ENCODE measurements at regions not wholly inside any gene's neighbourhood (a gene's known extent, or its start where the extent isn't known, plus 50 kb on each side); places are given as distances from the start of the nearest gene placed in this dataset.

GRCh38 chr21:43317959-43318358, 109.0 kb downstream of the SIK1 start:
- DNase-seq (ENCODE audit: low spot score): no peak

GRCh38 chr21:43317254-43317748, 109.6 kb downstream of the SIK1 start:
- no peak for DNase-seq (ENCODE audit: low spot score)

DNA sequence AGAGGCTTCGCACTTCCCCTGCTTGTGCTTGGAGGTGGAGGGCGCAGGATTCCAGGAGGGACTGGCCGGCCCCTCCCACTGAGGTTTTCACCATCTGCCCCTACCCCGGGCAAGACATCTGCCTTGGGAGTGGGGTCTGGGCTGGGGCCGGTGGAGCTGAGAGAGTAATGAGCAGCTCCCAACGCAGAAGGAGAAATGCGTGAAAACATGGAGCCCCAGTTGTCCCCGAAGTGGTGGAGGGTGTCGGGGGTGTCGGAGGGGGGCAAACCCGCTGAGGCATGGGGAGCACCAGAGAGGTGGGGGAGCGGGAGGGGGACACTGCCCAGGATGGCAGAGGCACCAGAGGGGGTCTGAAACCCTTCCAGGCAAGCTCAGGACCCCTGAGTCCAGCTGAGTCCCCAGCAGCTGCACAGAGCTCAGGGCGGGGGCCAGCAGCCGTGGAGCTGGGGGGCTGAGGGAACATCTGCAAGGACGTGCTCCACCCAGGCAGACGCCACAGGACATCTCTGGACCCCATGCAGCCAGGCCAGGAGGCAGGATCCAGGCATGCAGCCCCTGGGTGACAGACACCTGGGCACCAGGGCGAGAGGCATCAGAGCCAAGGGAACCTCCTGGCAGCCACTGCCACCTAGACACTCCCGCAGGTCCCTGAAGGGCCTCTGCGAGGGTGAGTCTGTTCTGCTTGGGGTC, 110.6 kb downstream of the SIK1 start:
- DNase-seq (ENCODE audit: low spot score): no peak

- DNase-seq (ENCODE audit: low spot score): no peak
These were observed 111.4 kb downstream of the SIK1 start for GRCh38 chr21:43315244-43316137.

- no peak for DNase-seq (ENCODE audit: low spot score)
These were observed 113.0 kb downstream of the SIK1 start for GRCh38 chr21:43313939-43314405.

DNA sequence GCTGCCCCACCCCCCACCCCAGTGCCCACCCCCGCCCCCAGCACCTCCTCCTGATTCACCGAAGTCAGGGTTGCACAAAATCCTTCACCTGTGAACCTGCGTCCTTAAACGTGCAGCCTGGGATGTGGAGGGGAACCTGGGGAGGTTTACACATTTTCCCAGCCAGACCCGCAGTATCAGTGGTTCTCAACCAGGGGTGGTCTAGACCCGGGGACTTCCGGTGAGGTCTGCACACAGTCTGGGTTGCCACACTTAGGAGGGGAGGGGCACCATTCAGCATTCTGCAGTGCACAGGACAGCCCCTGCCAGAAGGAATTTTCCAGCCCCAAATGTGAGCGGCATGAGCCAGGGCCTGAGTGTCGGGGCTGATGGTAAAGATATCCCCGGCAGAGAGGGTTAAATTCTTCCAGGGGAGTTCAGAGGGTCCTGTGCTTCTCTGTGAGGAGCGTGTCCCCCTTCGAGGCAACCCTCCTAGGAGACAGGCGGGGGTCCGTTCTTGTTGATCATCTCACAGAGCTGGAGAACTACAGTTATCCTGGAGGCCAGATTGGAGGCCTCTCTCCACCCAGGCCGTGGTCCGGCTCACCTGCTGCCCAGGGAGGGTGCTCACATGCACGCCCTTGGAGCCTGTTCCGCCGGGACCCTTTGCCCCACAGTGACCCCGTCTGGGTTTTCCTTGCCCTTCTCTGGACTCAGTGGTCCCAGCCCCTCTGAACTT, 113.6 kb downstream of the SIK1 start:
- no peak for DNase-seq (ENCODE audit: low spot score)

- DNase-seq (ENCODE audit: low spot score): no peak
These were observed 114.2 kb downstream of the SIK1 start for GRCh38 chr21:43312751-43313169.

- DNase-seq (ENCODE audit: low spot score): no peak
These were observed 114.9 kb downstream of the SIK1 start for GRCh38 chr21:43312011-43312410.

GRCh38 chr21:43311301-43311817, 115.6 kb downstream of the SIK1 start:
- DNase-seq (ENCODE audit: low spot score): no peak

GRCh38 chr21:43308815-43309283, 118.1 kb downstream of the SIK1 start:
- DNase-seq (ENCODE audit: low spot score): no peak

DNA sequence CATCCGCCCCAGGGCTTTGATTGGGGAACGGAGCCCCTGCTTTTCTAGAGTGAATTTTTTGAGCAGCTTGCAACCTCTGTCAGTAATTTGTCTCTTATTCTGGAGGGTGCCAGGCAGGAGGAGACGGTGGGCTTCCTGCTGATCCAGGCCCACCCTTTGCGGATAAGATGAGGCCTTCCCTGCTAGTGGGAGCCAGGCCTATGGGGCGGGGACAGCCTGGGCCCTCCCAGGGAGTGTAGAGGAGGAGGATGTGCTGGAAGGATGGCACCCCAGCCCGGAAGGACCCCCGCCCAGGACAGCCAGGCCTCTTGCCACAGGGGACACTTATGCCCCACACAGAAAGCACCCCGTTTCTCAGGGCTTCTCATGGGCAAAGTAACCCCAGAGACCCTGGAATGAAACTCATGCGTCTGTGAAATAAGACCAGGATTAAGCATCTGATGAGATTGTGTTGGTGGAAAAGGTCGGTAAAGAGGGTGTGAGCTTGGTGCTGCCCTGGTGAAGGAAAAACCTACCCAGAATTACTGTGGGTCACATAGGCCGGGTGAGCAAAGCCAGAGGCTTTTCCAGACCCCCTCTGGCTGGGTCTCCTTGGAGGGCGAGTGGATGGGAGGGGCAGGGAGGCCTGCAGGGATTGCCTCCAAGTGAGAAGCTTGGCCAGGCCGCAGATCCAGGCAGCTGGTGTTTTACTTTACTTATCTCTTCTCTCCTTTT, 118.7 kb downstream of the SIK1 start:
- no peak for DNase-seq (ENCODE audit: low spot score)

GRCh38 chr21:43307677-43308070, 119.3 kb downstream of the SIK1 start:
- DNase-seq (ENCODE audit: low spot score): no peak

- no peak for DNase-seq (ENCODE audit: low spot score)
These were observed 119.8 kb downstream of the SIK1 start for GRCh38 chr21:43306911-43307676.

GRCh38 chr21:43306391-43306790, 120.5 kb downstream of the SIK1 start:
- no peak for DNase-seq (ENCODE audit: low spot score)

DNA sequence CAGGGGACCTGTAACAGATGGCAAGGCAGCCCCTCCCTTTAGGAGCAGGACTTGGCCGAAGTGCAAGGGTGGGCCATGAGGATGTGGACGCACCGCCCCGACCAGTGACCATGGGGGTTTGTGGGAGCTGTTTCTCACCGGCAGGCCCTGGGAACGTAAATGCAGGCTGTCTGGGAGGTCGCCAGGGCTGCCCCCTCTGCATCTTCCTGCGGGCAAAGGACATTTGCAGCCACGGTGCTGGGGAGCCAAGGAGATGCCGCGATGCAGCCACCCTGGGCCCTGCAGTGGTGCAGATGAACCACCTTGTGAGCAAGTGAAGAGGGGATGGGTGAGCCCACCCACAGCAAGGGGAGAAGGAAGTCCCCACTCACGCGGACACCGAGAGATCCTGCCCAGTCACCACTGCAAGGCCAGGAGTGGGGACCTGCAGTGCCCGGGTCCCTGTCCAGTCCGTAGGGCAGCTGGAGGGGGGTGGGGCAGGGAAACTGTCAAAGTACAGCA, 121.1 kb downstream of the SIK1 start:
- no peak for DNase-seq (ENCODE audit: low spot score)

- DNase-seq (ENCODE audit: low spot score): no peak
These were observed 121.6 kb downstream of the SIK1 start for GRCh38 chr21:43305336-43305665.

DNA sequence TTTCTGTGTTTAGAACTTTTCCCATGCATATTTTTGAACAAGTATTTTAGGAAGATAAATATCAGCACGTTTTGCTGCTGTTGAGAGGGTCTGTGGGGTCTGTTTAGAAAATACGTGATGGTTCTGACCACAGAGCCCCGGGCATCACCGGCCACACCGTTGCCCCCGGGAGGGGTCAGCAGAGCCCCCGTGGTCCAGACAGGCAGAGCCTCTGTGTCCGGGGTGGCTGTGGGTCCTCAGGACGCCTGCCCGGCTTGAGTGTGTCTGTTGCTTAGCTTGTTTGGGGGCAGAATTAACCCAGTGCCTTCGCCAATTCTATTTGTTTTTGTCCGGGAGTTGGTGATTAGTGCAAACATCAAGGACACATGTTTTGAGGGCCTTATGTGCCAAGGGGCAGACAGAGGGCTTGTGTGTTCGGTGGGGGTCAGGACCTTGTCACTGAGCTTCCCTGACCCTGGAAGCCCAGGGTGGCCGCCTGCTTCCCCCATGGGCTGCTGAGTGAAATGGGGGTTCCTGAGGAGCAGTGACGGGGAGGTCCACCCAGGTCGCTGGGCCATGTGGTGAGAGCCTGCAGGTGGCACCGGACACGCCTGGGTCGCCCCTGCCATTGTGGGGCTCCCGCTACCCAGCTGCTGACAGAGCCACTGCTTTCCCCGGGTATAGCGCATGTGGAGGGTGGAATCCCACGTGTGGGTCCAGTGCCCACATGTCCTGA, 122.2 kb downstream of the SIK1 start:
- DNase-seq (ENCODE audit: low spot score): no peak

- no peak for DNase-seq (ENCODE audit: low spot score)
These were observed 122.7 kb downstream of the SIK1 start for GRCh38 chr21:43304206-43304605.

- no peak for DNase-seq (ENCODE audit: low spot score)
These were observed 123.4 kb downstream of the SIK1 start for GRCh38 chr21:43303275-43304178.

All from pons (tissue), 1 donor.